HL-60 (cell line): ENCODE measurements at regions not wholly inside any gene's neighbourhood (a gene's known extent, or its start where the extent isn't known, plus 50 kb on each side); places are given as distances from the start of the nearest gene placed in this dataset.

ENCODE experiments used
- DNase-seq, 2 experiments: peaks; one replicate each; pipeline ENCODE4 v3.0.0-alpha.2; 2010 to 2020; ENCODE audit warnings: low read depth in 1 of 2, low spot score in 1 of 2
- H3K27ac ChIP-seq: fragments of 250-450 bp; sonication (Bioruptor Pico); replicated peaks from 2 replicates; pipeline ENCODE4 v1.5.1; 2020; ENCODE audit warnings: mild to moderate bottlenecking, moderate library complexity
- H3K27me3 ChIP-seq: fragments of 250-450 bp; sonication (Bioruptor Pico); 2 replicates; pipeline ENCODE4 v1.5.1; 2021; ENCODE audit warnings: mild to moderate bottlenecking, moderate library complexity; ENCODE audit not compliant: insufficient read depth, poor library complexity, severe bottlenecking
- H3K4me3 ChIP-seq: replicated peaks from 2 replicates; pipeline ENCODE4 v1.5.1; 2011; ENCODE audit warnings: mild to moderate bottlenecking, control low read depth, low read length; ENCODE audit not compliant: insufficient read depth
- GABPA ChIP-seq: IDR thresholded peaks from 2 replicates; pipeline ENCODE4 v1.6.1; 2012; ENCODE audit warnings: low read depth
- POLR2AphosphoS5 ChIP-seq: IDR thresholded peaks from 2 replicates; pipeline ENCODE4 v1.6.1; 2012; ENCODE audit warnings: low read depth
- SPI1 ChIP-seq: IDR thresholded peaks from 2 replicates; pipeline ENCODE4 v1.6.1; 2012; ENCODE audit warnings: low read depth, mild to moderate bottlenecking, borderline replicate concordance
- TF ChIP-seq, protein P1 (sequence below): IDR thresholded peaks from one replicate; pipeline ENCODE4 v1.5.1; 2011; ENCODE audit warnings: low read length, control low read depth, inconsistent platforms; ENCODE audit not compliant: insufficient read depth
- TF ChIP-seq, protein P2 (sequence below): IDR thresholded peaks from 2 replicates; pipeline ENCODE4 v1.6.1; 2012; ENCODE audit warnings: low read depth; ENCODE audit not compliant: insufficient replicate concordance

DNA sequence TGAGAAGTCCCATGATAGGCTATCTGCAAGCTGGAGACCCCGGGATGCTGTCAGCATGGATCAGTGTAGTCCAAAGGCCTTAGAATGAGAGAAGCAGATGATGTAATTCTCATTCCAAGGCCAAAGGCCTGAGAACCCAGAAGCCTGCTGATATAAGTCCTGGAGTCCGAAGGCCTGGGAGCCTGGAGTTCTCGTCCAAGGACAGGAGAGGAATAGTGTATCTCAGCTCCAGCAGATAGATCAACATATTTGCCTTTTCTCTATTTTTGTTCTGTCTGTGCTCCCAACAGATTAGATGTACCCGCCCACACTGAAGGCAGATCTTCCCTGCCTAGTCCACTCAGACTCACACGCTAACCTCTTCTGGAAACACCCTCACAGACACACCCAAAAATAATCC is 454.9 kb upstream of the CHAC2 start:
- Histone ChIP-seq H3K27ac (no peak overlapping the region), H3K27me3 (no peaks in the 10 kb centered on the region)
- no peak for DNase-seq

DNA sequence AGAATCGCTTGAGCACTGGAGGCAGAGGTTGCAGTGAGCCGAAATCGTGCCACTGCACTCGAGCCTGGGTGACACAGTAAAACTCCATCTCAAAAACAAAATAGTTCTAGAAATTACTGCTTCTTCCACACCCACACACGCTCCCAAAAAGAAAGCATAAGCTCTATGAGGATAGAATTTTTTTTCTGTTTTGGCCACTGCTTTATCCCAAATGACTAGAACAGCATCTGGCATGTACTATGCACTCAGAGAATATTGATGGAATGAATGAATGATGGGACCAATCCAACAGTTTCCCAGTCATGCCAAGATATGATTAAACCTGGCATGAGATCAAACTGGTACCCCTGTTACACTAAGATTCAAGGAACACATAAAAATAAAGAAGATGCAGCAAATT is 455.4 kb upstream of the CHAC2 start:
- H3K27ac ChIP-seq = no peak overlapping the region
- DNase-seq = no peak
- no peak for TF ChIP-seq GABPA
- TF ChIP-seq, protein P1, sequence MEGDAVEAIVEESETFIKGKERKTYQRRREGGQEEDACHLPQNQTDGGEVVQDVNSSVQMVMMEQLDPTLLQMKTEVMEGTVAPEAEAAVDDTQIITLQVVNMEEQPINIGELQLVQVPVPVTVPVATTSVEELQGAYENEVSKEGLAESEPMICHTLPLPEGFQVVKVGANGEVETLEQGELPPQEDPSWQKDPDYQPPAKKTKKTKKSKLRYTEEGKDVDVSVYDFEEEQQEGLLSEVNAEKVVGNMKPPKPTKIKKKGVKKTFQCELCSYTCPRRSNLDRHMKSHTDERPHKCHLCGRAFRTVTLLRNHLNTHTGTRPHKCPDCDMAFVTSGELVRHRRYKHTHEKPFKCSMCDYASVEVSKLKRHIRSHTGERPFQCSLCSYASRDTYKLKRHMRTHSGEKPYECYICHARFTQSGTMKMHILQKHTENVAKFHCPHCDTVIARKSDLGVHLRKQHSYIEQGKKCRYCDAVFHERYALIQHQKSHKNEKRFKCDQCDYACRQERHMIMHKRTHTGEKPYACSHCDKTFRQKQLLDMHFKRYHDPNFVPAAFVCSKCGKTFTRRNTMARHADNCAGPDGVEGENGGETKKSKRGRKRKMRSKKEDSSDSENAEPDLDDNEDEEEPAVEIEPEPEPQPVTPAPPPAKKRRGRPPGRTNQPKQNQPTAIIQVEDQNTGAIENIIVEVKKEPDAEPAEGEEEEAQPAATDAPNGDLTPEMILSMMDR = no peak
- no peak for TF ChIP-seq SPI1
- no peak for TF ChIP-seq POLR2AphosphoS5
- TF ChIP-seq, protein P2, sequence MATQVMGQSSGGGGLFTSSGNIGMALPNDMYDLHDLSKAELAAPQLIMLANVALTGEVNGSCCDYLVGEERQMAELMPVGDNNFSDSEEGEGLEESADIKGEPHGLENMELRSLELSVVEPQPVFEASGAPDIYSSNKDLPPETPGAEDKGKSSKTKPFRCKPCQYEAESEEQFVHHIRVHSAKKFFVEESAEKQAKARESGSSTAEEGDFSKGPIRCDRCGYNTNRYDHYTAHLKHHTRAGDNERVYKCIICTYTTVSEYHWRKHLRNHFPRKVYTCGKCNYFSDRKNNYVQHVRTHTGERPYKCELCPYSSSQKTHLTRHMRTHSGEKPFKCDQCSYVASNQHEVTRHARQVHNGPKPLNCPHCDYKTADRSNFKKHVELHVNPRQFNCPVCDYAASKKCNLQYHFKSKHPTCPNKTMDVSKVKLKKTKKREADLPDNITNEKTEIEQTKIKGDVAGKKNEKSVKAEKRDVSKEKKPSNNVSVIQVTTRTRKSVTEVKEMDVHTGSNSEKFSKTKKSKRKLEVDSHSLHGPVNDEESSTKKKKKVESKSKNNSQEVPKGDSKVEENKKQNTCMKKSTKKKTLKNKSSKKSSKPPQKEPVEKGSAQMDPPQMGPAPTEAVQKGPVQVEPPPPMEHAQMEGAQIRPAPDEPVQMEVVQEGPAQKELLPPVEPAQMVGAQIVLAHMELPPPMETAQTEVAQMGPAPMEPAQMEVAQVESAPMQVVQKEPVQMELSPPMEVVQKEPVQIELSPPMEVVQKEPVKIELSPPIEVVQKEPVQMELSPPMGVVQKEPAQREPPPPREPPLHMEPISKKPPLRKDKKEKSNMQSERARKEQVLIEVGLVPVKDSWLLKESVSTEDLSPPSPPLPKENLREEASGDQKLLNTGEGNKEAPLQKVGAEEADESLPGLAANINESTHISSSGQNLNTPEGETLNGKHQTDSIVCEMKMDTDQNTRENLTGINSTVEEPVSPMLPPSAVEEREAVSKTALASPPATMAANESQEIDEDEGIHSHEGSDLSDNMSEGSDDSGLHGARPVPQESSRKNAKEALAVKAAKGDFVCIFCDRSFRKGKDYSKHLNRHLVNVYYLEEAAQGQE = no peak
- no peak overlapping the region for H3K4me3 ChIP-seq
- no peaks in the 10 kb centered on the region for H3K27me3 ChIP-seq

More for the DNA sequence above, 454.9 kb upstream of the CHAC2 start:
- TF ChIP-seq SPI1 (no peak), GABPA (no peak)
- TF ChIP-seq, protein P2 = no peak
- TF ChIP-seq, protein P1 = no peak
- no peak overlapping the region for H3K4me3 ChIP-seq

DNA sequence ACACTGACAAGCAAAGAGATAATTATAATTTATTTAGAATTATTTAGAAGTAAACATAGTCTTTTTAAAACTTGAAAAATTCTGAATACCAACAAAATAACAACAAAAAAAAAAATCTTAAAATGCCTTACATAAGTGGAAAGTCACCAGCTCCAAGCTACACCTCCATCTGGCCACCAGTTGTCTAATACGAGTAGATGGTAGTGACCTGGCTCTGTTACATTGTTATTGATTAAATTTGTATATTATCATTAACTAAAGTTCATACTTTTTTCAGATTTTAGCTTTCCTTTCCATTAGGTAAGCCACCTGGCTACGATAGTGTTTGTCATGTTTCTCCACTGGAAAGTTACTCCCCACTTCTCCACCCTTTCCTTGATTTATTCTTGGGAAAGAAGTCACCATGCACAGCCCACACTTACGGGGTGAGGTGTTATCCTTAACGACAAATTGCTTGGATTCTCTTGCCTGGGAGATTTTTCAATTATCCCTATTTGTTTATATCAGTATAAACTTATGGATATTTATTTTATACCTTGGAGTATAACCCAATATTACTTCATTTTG is 464.5 kb upstream of the CHAC2 start:
- TF ChIP-seq, protein P2 = no peak
- TF ChIP-seq SPI1 = no peak
- TF ChIP-seq GABPA = no peak
- Histone ChIP-seq H3K27ac (no peak overlapping the region), H3K4me3 (no peak overlapping the region), H3K27me3 (no peaks in the 10 kb centered on the region)
- DNase-seq = no peak
